ENCODE measurements at regions not wholly inside any gene's neighbourhood (a gene's known extent, or its start where the extent isn't known, plus 50 kb on each side); places are given as distances from the start of the nearest gene placed in this dataset.
A peak's percentile ranks its signal among the peaks of the same experiment; 100 is the strongest.

DNA sequence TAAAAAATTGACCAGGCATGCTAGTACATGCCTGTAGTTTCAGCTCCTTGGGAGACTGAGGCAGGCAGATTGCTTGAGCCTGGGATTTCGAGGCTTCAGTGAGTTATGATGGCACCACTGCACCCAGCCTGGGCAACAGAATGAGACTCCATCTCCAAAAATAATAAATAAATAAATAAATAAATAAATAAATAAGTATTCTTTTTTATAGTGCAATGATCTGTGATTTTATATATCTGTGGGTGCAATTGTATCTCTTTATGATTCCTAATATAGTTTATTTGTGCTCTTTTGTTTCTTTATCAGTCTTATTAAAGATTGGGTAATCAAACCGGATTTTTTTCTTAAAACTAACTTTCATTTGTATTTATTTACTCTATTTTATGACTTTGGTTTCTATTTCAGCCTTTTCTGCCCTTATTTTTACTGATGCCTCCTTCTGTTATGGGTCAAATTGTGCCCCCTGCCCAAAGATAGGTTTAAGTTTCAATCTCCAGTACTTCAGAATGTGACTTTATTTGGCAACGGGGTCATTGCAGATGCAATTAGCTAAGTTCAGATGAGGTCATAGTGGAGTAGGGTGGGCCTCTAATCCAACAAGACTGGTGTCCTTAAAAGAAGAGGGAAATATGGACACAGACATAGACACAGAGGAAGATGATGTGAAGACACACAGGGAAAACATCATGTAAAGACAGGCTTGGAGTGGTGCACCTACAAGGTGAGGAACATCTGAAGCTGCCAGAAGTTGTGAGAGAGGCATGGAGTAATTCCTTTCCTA is 74.9 kb upstream of the CDC42BPA start:
- TF ChIP-seq, protein P1, sequence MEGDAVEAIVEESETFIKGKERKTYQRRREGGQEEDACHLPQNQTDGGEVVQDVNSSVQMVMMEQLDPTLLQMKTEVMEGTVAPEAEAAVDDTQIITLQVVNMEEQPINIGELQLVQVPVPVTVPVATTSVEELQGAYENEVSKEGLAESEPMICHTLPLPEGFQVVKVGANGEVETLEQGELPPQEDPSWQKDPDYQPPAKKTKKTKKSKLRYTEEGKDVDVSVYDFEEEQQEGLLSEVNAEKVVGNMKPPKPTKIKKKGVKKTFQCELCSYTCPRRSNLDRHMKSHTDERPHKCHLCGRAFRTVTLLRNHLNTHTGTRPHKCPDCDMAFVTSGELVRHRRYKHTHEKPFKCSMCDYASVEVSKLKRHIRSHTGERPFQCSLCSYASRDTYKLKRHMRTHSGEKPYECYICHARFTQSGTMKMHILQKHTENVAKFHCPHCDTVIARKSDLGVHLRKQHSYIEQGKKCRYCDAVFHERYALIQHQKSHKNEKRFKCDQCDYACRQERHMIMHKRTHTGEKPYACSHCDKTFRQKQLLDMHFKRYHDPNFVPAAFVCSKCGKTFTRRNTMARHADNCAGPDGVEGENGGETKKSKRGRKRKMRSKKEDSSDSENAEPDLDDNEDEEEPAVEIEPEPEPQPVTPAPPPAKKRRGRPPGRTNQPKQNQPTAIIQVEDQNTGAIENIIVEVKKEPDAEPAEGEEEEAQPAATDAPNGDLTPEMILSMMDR (IDR thresholded peaks at IDR 0.05; ENCODE audit: low read depth, low read length), result no peak
- no peak overlapping the region for H3K4me3 ChIP-seq (replicated peaks in 1 of 2; ENCODE audit: low read depth in 2 of 2, low read length in 2 of 2)
- no peak for DNase-seq (ENCODE audit: low read depth in 2 of 2)

GRCh38 chr1:227391879-227392278 is 73.6 kb upstream of the CDC42BPA start:
- no peak for DNase-seq (ENCODE audit: low read depth in 2 of 2)
- TF ChIP-seq, protein P1 (IDR thresholded peaks at IDR 0.05; ENCODE audit: low read depth, low read length), result no peak
- no peak overlapping the region for H3K4me3 ChIP-seq (replicated peaks in 1 of 2; ENCODE audit: low read depth in 2 of 2, low read length in 2 of 2)

GRCh38 chr1:227391211-227391610 is 72.9 kb upstream of the CDC42BPA start:
- no peak for DNase-seq (ENCODE audit: low read depth in 2 of 2)
- TF ChIP-seq, protein P1 (IDR thresholded peaks at IDR 0.05; ENCODE audit: low read depth, low read length), result no peak
- H3K4me3 ChIP-seq (replicated peaks in 1 of 2; ENCODE audit: low read depth in 2 of 2, low read length in 2 of 2), result no peak overlapping the region

- TF ChIP-seq, protein P1 (IDR thresholded peaks at IDR 0.05; ENCODE audit: low read depth, low read length), result no peak
- DNase-seq (ENCODE audit: low read depth in 2 of 2), result peak; percentile 20 to 29
- H3K4me3 ChIP-seq (replicated peaks in 1 of 2; ENCODE audit: low read depth in 2 of 2, low read length in 2 of 2), result no peak overlapping the region
These were observed 72.2 kb upstream of the CDC42BPA start for GRCh38 chr1:227390525-227390924.

DNA sequence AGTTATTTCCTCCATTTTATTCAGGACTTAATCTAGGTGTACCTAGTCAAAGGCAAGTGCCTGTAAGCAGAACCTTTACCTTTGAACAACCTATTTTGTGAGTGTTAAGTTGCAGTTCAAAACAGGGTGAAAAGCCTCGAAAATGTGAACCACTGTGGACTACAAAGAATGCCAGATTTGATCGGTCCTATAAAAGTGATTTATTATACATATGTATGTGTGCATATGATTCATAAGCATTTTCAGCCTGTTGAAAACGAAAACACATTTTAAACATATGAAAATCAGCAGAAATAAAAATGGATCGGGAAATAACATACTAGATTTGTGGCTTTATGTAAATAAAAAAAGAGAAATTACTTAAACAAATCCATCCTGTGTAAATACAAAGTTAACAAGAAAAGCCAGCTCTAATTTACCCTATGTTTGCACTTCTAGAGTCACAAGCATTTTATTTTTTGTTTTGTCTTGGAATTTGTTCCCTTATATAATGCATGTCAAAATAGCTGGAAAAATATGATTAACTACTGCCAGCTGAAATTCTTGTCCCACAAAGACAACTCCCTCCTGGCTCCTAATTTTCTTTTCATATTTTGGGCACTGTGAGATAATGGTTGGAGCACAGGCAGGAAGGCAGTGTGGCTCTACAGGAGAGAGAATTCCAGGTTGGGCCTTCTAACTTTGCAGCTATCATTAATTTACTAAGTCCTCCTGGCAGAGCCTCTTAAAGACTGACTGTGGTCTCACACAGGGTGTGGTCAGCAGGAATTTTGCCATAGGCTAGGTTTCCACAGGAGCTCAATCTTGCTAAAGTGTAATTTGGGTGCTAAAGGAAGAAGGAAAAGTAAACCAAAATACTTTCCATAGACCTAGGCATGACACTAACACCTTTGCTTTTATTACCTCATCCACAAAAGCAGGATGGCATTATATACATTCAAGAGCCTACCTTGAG is 70.2 kb upstream of the CDC42BPA start:
- TF ChIP-seq, protein P1 (IDR thresholded peaks at IDR 0.05; ENCODE audit: low read depth, low read length), result no peak
- H3K4me3 ChIP-seq (replicated peaks in 1 of 2; ENCODE audit: low read depth in 2 of 2, low read length in 2 of 2), result no peak overlapping the region
- DNase-seq (ENCODE audit: low read depth in 2 of 2), result no peak

GRCh38 chr1:227379555-227379892 is 61.2 kb upstream of the CDC42BPA start:
- DNase-seq (ENCODE audit: low read depth in 2 of 2), result no peak
- TF ChIP-seq, protein P1 (IDR thresholded peaks at IDR 0.05; ENCODE audit: low read depth, low read length), result no peak
- no peak overlapping the region for H3K4me3 ChIP-seq (replicated peaks in 1 of 2; ENCODE audit: low read depth in 2 of 2, low read length in 2 of 2)

Data from cardiac fibroblast (primary cell).